Breast epithelium (tissue), 3 donors: ENCODE measurements at regions not wholly inside any gene's neighbourhood (a gene's known extent, or its start where the extent isn't known, plus 50 kb on each side); places are given as distances from the start of the nearest gene placed in this dataset.

ENCODE experiments used
- POLR2A ChIP-seq: fragments of 450-650 bp; IDR thresholded peaks from one replicate; pipeline ENCODE4 v1.6.1; 2016; ENCODE audit warnings: antibody characterized with exemption, mild to moderate bottlenecking, moderate library complexity
- POLR2AphosphoS5 ChIP-seq, 3 donors: sonication (generic); formaldehyde crosslinking; IDR thresholded peaks; one replicate each; pipeline ENCODE4 v1.6.1; 2017; ENCODE audit warnings: antibody characterized with exemption in 3 of 3
- TF ChIP-seq, protein P1 (sequence below), 3 donors: fragments of 450-650 bp; IDR thresholded peaks; one replicate each; pipeline ENCODE4 v1.5.1; 2016 to 2017; ENCODE audit warnings: antibody characterized with exemption in 3 of 3, mild to moderate bottlenecking in 3 of 3, moderate library complexity in 3 of 3

GRCh38 chr5:144844086-144844485 lies 673.4 kb downstream of the KCTD16 start:
- TF ChIP-seq, protein P1, sequence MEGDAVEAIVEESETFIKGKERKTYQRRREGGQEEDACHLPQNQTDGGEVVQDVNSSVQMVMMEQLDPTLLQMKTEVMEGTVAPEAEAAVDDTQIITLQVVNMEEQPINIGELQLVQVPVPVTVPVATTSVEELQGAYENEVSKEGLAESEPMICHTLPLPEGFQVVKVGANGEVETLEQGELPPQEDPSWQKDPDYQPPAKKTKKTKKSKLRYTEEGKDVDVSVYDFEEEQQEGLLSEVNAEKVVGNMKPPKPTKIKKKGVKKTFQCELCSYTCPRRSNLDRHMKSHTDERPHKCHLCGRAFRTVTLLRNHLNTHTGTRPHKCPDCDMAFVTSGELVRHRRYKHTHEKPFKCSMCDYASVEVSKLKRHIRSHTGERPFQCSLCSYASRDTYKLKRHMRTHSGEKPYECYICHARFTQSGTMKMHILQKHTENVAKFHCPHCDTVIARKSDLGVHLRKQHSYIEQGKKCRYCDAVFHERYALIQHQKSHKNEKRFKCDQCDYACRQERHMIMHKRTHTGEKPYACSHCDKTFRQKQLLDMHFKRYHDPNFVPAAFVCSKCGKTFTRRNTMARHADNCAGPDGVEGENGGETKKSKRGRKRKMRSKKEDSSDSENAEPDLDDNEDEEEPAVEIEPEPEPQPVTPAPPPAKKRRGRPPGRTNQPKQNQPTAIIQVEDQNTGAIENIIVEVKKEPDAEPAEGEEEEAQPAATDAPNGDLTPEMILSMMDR (IDR thresholded peaks at IDR 0.05) = no peak
- TF ChIP-seq POLR2AphosphoS5 (IDR thresholded peaks at IDR 0.05) (no peak), POLR2A (no peak)
